Type B pancreatic cell (in vitro differentiated cells): ENCODE measurements at regions not wholly inside any gene's neighbourhood (a gene's known extent, or its start where the extent isn't known, plus 50 kb on each side); places are given as distances from the start of the nearest gene placed in this dataset.
"Not testable (repeated sequence)": the region's sequence is repeated elsewhere in the genome, so short reads cannot be mapped to it uniquely, and the experiment has no call there.

ENCODE experiments used
- DNase-seq: peaks from one replicate; pipeline ENCODE4 v3.0.0; 2021; ENCODE audit warnings: mixed read lengths; ENCODE audit not compliant: unreplicated experiment; ENCODE audit errors: extremely low spot score
- H3K27ac Mint-ChIP-seq: 2 replicates; pipeline ENCODE4 v1.8.0; 2021; ENCODE audit warnings: mild to moderate bottlenecking, mixed read lengths
- H3K27me3 Mint-ChIP-seq: 2 replicates; pipeline ENCODE4 v1.8.0; 2021; ENCODE audit warnings: mixed read lengths
- H3K36me3 Mint-ChIP-seq: 2 replicates; pipeline ENCODE4 v1.8.0; 2021; ENCODE audit warnings: mixed read lengths
- H3K4me1 Mint-ChIP-seq: one replicate; pipeline ENCODE4 v1.8.0; 2021; ENCODE audit warnings: mixed read lengths; ENCODE audit not compliant: unreplicated experiment
- H3K4me3 Mint-ChIP-seq: 2 replicates; pipeline ENCODE4 v1.8.0; 2021; ENCODE audit warnings: mild to moderate bottlenecking, mixed read lengths
- H3K9me3 Mint-ChIP-seq: 2 replicates; pipeline ENCODE4 v1.8.0; 2021; ENCODE audit warnings: mixed read lengths
- TF ChIP-seq, protein P1 (sequence below): fragments of 200-600 bp; sonication (generic); conservative IDR thresholded peaks from 2 replicates; pipeline ENCODE4 v1.5.0; 2021; ENCODE audit warnings: antibody characterized with exemption, mild to moderate bottlenecking

DNA sequence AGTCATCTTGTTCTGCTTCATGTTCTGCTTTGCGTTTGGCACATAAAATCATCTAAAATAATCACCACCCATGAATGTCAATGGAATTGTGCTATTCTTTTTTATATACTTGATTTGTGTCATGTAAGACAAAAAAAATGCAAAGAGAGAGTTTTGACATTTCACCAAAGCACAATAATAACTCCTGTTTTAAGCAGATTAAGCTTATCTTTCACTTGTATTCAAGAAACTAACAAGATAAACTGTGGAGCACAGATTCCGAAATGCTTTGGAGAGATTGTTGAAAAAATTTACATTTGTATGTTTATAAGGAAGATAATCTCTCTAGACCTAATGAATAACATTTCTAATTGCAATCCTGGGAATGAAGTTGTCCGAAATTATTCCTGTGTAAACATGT is 225.1 kb upstream of the ANXA10 start:
- no peaks in the 10 kb centered on the region for H3K36me3 Mint-ChIP-seq
- no peak overlapping the region for H3K4me3 Mint-ChIP-seq
- TF ChIP-seq, protein P1, sequence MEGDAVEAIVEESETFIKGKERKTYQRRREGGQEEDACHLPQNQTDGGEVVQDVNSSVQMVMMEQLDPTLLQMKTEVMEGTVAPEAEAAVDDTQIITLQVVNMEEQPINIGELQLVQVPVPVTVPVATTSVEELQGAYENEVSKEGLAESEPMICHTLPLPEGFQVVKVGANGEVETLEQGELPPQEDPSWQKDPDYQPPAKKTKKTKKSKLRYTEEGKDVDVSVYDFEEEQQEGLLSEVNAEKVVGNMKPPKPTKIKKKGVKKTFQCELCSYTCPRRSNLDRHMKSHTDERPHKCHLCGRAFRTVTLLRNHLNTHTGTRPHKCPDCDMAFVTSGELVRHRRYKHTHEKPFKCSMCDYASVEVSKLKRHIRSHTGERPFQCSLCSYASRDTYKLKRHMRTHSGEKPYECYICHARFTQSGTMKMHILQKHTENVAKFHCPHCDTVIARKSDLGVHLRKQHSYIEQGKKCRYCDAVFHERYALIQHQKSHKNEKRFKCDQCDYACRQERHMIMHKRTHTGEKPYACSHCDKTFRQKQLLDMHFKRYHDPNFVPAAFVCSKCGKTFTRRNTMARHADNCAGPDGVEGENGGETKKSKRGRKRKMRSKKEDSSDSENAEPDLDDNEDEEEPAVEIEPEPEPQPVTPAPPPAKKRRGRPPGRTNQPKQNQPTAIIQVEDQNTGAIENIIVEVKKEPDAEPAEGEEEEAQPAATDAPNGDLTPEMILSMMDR: no peak

DNA sequence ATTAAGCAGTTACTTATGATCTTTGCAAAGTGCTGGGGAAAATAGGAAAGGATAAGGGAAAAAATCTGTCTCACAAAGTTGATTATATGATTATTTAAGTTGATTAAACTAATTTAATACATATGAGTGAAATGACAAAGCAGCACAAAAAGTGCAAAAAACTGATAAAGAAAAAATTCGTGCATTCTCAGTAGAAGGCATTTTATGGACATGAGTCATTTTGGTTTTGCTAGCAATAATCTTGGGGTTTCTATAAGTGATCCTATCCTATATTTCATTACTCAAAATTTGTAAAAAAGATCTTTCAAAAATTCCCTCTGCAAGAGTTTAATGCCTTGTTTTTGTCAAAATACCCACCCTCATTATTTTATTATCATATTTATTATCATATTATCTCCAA is 224.2 kb upstream of the ANXA10 start:
- TF ChIP-seq, protein P1: no peak
- H3K9me3 Mint-ChIP-seq: no peaks in the 10 kb centered on the region
- no peaks in the 10 kb centered on the region for H3K4me1 Mint-ChIP-seq
- H3K27ac Mint-ChIP-seq: no peak overlapping the region
- no peaks in the 10 kb centered on the region for H3K36me3 Mint-ChIP-seq
- no peaks in the 10 kb centered on the region for H3K27me3 Mint-ChIP-seq
- no peak for DNase-seq
- H3K4me3 Mint-ChIP-seq: no peak overlapping the region

More for the DNA sequence above, 225.1 kb upstream of the ANXA10 start:
- H3K4me1 Mint-ChIP-seq: no peaks in the 10 kb centered on the region
- no peaks in the 10 kb centered on the region for H3K9me3 Mint-ChIP-seq
- DNase-seq: no peak
- no peak overlapping the region for H3K27ac Mint-ChIP-seq
- H3K27me3 Mint-ChIP-seq: no peaks in the 10 kb centered on the region

DNA sequence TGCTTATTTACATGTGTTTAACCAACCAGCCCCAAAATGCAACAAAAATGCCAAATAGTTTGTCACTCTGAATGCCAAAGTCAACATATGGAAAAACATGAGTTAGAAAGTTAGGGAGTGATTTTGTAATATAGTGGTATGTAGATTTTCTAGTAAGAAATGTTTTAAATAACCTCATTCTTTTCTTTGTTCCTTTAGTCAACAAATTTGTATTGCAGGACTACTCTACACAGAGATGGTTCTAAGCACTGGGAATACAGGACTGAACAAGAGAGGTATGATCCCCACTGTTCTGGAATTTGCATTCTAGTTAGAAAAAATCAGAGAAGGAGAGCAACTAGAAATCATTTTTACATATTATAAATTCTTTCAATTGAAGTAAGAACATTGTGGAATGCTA is 218.8 kb upstream of the ANXA10 start:
- H3K27ac Mint-ChIP-seq: no peak overlapping the region
- no peaks in the 10 kb centered on the region for H3K36me3 Mint-ChIP-seq
- no peak for DNase-seq
- TF ChIP-seq, protein P1: no peak
- H3K27me3 Mint-ChIP-seq: peaks cover 3% of the 10 kb centered on the region
- H3K9me3 Mint-ChIP-seq: no peaks in the 10 kb centered on the region
- H3K4me3 Mint-ChIP-seq: no peak overlapping the region
- no peaks in the 10 kb centered on the region for H3K4me1 Mint-ChIP-seq

DNA sequence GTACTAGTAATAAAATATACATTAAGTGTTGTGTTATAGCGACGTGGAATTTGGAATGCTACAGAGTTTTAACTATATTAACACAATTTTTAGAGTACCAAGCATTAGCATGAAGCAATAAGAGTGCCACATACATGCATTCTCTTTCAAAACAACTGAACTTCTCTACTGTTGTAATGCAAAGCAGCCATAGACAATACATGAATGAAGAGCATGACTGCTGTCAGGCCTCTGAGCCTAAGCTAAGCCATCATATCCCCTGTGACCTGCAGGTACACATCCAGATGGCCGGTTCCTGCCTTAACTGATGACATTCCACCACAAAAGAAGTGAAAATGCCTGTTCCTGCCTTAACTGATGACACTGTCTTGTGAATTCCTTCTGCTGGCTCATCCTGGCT is 216.2 kb upstream of the ANXA10 start:
- H3K27ac Mint-ChIP-seq, DNase-seq, H3K4me1 Mint-ChIP-seq, H3K4me3 Mint-ChIP-seq, H3K27me3 Mint-ChIP-seq, H3K36me3 Mint-ChIP-seq, H3K9me3 Mint-ChIP-seq: not testable (repeated sequence)

DNA sequence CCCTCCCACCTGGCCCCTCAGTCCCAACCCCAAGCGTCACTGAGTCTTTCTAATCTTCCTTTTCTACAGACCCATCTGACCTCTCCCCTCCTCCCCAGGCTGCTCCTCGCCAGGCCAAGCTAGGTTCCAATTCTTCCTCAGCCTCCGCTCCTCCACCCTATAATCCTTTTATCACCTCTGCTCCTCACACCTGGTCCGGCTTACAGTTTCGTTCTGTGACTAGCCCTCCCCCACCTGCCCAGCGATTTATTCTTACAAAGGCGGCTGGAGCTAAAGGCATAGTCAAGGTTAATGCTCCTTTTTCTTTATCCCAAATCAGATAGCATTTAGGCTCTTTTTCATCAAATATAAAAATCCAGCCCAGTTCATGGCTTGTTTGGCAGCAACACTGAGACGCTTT is 214.5 kb upstream of the ANXA10 start:
- not testable (repeated sequence) for H3K27me3 Mint-ChIP-seq, H3K36me3 Mint-ChIP-seq, DNase-seq, H3K9me3 Mint-ChIP-seq, H3K4me1 Mint-ChIP-seq, H3K27ac Mint-ChIP-seq, H3K4me3 Mint-ChIP-seq

DNA sequence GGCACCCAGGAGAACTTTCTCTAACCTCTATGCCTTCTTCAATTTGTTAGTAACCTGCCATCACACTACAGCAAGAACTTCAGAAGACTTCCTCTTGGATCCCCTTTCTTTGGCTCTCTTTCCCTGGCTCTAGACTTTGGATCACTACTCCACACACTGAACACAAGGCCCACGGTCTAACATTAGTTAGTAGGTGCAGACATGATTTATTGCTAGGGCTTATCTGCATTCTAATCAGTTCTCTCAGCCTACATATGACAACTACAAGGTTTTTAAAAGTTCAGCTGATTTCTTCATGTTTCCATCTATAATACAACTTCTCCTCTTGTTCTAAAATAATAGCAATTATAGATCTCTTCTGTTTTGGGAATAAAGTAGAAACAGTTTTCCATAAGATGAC is 209.1 kb upstream of the ANXA10 start:
- no peak for DNase-seq
- TF ChIP-seq, protein P1: no peak
- Mint-ChIP-seq H3K4me3 (no peak overlapping the region), H3K27me3 (no peaks in the 10 kb centered on the region), H3K27ac (no peak overlapping the region), H3K36me3 (no peaks in the 10 kb centered on the region), H3K4me1 (peaks cover 5% of the 10 kb centered on the region), H3K9me3 (no peaks in the 10 kb centered on the region)

DNA sequence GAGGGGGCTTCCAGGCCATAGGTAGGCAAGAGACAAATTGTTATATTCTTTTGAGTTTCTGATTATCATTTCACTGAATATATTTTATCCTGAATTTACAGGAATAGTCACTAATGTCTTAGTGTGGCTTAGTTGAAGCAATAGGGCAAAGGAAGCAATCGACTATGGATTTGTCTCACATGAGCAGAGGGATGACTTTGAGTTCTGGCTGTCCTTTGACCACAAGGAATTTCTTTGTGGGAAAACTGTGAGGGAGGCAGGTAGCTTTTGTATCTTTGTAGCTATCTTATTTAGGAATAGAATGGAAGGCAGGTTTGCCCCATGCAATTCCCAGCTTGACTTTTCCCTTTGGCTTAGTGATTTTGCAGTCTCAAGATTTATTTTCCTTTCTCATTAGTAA is 207.3 kb upstream of the ANXA10 start:
- H3K27ac Mint-ChIP-seq: no peak overlapping the region

More for the DNA sequence above, 207.3 kb upstream of the ANXA10 start:
- TF ChIP-seq, protein P1: no peak
- no peak for DNase-seq
- Mint-ChIP-seq H3K36me3 (no peaks in the 10 kb centered on the region), H3K4me1 (peaks cover 5% of the 10 kb centered on the region), H3K4me3 (no peak overlapping the region), H3K9me3 (peaks cover 2% of the 10 kb centered on the region), H3K27me3 (no peaks in the 10 kb centered on the region)
